Adrenal gland (tissue), 9 donors: ENCODE measurements at regions not wholly inside any gene's neighbourhood (a gene's known extent, or its start where the extent isn't known, plus 50 kb on each side); places are given as distances from the start of the nearest gene placed in this dataset.

Source experiments
- DNase-seq, 7 donors: peaks; one replicate each; pipeline ENCODE4 v3.0.0-alpha.2; 2019 to 2020
- H3K27ac ChIP-seq, 5 donors: fragments of 200-600 bp; sonication (generic) in 4 of 5; 1 replicate in 3 of 5; 2 replicates in 2 of 5; pipeline versions ENCODE4 v1.5.1 to v1.8.0; 2016 to 2020; ENCODE audit warnings: mild to moderate bottlenecking in 1 of 5
- H3K27me3 ChIP-seq: fragments of 200-600 bp; 2 replicates; pipeline ENCODE4 v1.8.0; 2021
- H3K36me3 ChIP-seq, 2 donors: fragments of 200-600 bp; replicated peaks in 1 of 2; 1 replicate in 1 of 2; 2 replicates in 1 of 2; pipeline versions ENCODE4 v1.5.1 to v1.8.0; 2018 to 2022
- H3K4me1 ChIP-seq, 2 donors: fragments of 200-600 bp; replicated peaks in 1 of 2; 1 replicate in 1 of 2; 2 replicates in 1 of 2; pipeline versions ENCODE4 v1.5.1 to v1.8.0; 2018 to 2021
- H3K4me3 ChIP-seq, 4 donors: fragments of 200-600 bp; sonication (generic) in 3 of 4; one replicate each; pipeline ENCODE4 v1.5.1; 2016 to 2018
- H3K9me3 ChIP-seq, 3 donors: fragments of 200-600 bp; sonication (generic) in 1 of 3; replicated peaks in 1 of 3; 1 replicate in 2 of 3; 2 replicates in 1 of 3; pipeline versions ENCODE4 v1.5.1 to v1.8.0; 2016 to 2021
- POLR2A ChIP-seq, 2 donors: fragments of 450-650 bp; IDR thresholded peaks; one replicate each; pipeline ENCODE4 v1.6.1; 2017; ENCODE audit warnings: antibody characterized with exemption in 2 of 2, mild to moderate bottlenecking in 2 of 2, moderate library complexity in 1 of 2
- whole genome bisulfite sequencing, 4 donors: extraction: QIAGEN DNeasy Blood & Tissue Kit in 2 of 4; methylation state at CpG; one replicate each; pipeline versions ENCODE4 v1.1.5 to v1.1.7; 2013 to 2017; 5-methylcytosine and 5-hydroxymethylcytosine counted together
- intact Hi-C, 2 donors: fragments of 100-400 bp; cut with DNase I; formaldehyde crosslinking; loops; one replicate each; pipeline versions ENCODE4 v1.14.1 to v1.15.0; 2022 to 2023
- TF ChIP-seq, protein P1 (sequence below), 6 experiments: fragments of 450-650 bp in 4 of 6; fragments of 200-600 bp in 2 of 6; sonication (generic) in 1 of 6; IDR thresholded peaks; 1 replicate in 5 of 6; 2 replicates in 1 of 6; pipeline versions ENCODE4 v1.5.1 to v1.8.0; 2016 to 2021; ENCODE audit warnings: antibody characterized with exemption in 6 of 6, mild to moderate bottlenecking in 2 of 6, moderate library complexity in 1 of 6
- donor health status: healthy with polysubstance abuse.
- donor health status: Bipolar disorder and iron deficiency.
- donor health status: DM: yes; HTN: yes; CAD: no.
- donor health status: DM: no; HTN: no; CAD: no.
- donor health status: DM: no; HTN: no; CAD: no.

DNA sequence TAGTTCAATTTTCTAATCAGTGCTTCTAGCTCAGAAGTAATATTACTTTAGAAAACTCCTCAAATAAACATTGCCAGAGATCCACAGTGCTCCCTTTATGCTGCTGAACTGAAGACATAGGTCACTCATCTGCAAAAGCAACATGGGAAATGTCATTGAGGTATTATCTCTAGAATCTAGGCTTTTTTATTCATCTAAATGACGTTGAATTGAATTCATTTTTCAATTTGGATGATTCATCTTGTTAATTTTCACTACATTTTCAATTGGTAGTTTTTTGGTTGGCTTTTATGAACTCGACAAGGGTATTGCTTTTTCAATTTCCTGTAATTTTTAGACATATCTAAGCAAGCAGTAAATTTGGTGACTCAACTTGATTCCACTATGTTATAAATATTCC, 275.4 kb downstream of the NFKBIZ start:
- no peaks in the 10 kb centered on the region for H3K36me3 ChIP-seq
- no peak for DNase-seq
- no peak overlapping the region for H3K4me3 ChIP-seq
- no peak overlapping the region for H3K27ac ChIP-seq
- WGBS, 4 donors = 49 to 54% (median 50%) methylated on average over 2 of the region's 2 CpGs
- no peak for TF ChIP-seq POLR2A (IDR thresholded peaks at IDR 0.05)
- TF ChIP-seq, protein P1, sequence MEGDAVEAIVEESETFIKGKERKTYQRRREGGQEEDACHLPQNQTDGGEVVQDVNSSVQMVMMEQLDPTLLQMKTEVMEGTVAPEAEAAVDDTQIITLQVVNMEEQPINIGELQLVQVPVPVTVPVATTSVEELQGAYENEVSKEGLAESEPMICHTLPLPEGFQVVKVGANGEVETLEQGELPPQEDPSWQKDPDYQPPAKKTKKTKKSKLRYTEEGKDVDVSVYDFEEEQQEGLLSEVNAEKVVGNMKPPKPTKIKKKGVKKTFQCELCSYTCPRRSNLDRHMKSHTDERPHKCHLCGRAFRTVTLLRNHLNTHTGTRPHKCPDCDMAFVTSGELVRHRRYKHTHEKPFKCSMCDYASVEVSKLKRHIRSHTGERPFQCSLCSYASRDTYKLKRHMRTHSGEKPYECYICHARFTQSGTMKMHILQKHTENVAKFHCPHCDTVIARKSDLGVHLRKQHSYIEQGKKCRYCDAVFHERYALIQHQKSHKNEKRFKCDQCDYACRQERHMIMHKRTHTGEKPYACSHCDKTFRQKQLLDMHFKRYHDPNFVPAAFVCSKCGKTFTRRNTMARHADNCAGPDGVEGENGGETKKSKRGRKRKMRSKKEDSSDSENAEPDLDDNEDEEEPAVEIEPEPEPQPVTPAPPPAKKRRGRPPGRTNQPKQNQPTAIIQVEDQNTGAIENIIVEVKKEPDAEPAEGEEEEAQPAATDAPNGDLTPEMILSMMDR (IDR thresholded peaks at IDR 0.05) = no peak
- peaks cover 0 to 7% of the 10 kb centered on the region in 2 donors for H3K4me1 ChIP-seq
- no peaks in the 10 kb centered on the region for H3K9me3 ChIP-seq
- H3K27me3 ChIP-seq = no peaks in the 10 kb centered on the region
- intact Hi-C loops = no loop called here

DNA sequence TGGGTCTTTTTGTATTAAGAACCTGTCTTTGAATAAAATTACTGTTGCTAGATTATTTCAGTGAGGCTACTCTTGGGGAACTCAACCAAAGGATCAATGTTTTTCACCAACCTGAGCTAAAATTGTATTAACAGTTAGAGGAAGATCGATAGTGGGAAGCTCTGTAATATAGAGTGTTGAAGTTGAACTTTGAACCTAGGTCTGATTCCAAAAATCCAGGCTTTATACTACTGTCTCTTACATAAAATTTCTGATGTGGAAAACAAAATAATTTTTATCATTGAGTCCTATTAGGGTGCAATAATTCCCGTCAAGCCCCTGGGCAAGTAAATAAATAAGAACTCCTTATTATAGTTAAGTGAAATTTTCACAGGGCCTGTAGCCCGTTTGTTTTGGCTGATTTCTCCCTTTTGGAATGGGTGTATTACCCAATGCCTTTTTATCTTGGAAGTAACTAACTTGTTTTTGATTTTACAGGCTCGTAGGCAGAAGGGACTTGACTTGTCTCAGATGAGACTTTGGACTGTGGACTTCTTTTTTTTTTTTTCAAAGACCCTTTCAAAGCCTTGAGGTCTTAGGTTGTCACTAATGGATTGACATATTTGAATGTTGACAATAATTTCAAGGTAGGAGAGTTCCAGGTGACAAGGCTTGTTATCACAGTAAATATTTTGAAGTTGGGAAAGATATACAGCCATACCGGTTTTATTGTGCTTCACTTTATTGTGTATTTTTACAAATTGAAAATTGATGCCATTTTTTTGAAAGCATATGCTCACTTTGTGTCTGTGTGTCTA, 276.1 kb downstream of the NFKBIZ start:
- intact Hi-C loops = no loop called here
- Histone ChIP-seq H3K36me3 (no peaks in the 10 kb centered on the region), H3K4me1 (peaks cover 0 to 11% of the 10 kb centered on the region in 2 donors), H3K27me3 (no peaks in the 10 kb centered on the region), H3K9me3 (no peaks in the 10 kb centered on the region), H3K4me3 (no peak overlapping the region), H3K27ac (no peak overlapping the region)
- WGBS, 4 donors = 74 to 81% (median 77%) methylated on average over 5 of the region's 5 CpGs
- TF ChIP-seq POLR2A (IDR thresholded peaks at IDR 0.05) = no peak
- TF ChIP-seq, protein P1 (IDR thresholded peaks at IDR 0.05) = no peak
- DNase-seq = no peak

DNA sequence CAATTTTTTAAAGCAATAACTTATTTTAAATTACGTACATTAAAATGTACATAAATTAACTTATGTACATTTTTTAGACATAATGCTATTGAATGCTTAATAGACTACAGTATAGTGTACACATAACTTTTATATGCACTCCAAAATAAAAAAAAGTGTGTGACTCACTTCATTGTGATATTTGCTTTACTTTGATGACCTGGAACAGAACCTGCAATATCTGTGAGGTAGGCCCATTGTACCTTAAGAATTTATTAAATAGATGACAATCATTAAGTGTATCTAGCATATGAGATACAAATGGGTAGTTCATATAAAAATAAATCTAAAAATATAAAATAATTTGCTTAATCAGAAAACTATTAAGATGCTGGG, 276.7 kb downstream of the NFKBIZ start:
- H3K36me3 ChIP-seq = no peaks in the 10 kb centered on the region
- TF ChIP-seq POLR2A (IDR thresholded peaks at IDR 0.05) = no peak
- TF ChIP-seq, protein P1 (IDR thresholded peaks at IDR 0.05) = no peak
- no peaks in the 10 kb centered on the region for H3K9me3 ChIP-seq
- no peaks in the 10 kb centered on the region for H3K27me3 ChIP-seq
- DNase-seq = no peak
- intact Hi-C loops = no loop called here
- H3K4me3 ChIP-seq = no peak overlapping the region
- H3K27ac ChIP-seq = no peak overlapping the region
- H3K4me1 ChIP-seq = peaks cover 0 to 11% of the 10 kb centered on the region in 2 donors
- 90 to 96% (median 94%) methylated on average over 1 of the region's 1 CpG for WGBS, 4 donors

DNA sequence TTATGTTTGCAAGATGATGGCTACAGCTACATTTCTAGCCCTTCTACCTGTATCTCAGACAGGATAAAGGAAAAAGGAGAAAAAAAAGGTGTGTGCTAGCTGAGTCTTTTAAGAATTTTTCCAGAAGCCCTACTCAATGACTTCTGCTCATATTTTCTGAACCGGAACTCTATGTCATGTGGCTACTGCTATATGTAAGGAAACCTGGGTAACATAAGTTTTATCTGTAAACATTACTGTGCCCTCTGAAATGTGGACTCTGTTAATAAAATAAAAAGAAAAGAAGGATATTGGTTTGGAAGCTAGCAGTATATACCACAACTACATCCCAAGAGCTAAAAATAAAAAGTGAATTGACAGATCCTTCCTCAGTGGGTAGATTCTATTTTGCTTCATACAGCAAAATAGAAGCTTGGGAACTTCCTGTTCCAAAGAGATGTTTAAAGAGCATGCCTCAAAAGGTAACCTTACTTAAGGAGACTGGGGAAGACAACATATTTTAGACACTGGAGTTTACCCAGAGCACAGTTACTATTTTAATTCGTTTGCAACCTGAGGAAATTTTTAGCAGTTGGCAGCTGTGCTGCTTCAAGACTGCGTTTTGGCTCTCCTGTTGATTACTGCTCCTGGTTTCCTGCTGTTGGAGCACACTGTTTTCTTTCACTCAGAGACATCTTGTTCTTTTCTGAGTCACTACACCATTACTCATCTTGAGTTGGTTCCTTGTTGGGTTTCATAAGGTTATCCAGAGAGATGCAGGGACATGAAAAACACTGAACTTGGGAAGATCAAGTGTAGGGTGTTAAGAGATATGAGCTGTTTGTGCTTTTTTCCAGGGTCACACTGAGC, 280.7 kb downstream of the NFKBIZ start:
- H3K36me3 ChIP-seq = no peaks in the 10 kb centered on the region
- intact Hi-C loops = no loop called here
- 29 to 42% (median 39%) methylated on average over 3 of the region's 3 CpGs for WGBS, 4 donors
- peaks cover 0 to 7% of the 10 kb centered on the region in 2 donors for H3K4me1 ChIP-seq
- H3K27me3 ChIP-seq = no peaks in the 10 kb centered on the region
- no peaks in the 10 kb centered on the region for H3K9me3 ChIP-seq
- H3K27ac ChIP-seq = peak overlapping the region in 1 of 5 donors; percentile 34
- no peak overlapping the region for H3K4me3 ChIP-seq
- no peak for DNase-seq
- TF ChIP-seq, protein P1 (IDR thresholded peaks at IDR 0.05) = no peak
- no peak for TF ChIP-seq POLR2A (IDR thresholded peaks at IDR 0.05)
